HEK293 (cell line): ENCODE measurements at regions not wholly inside any gene's neighbourhood (a gene's known extent, or its start where the extent isn't known, plus 50 kb on each side); places are given as distances from the start of the nearest gene placed in this dataset.

ENCODE experiments used
- BCL11B ChIP-seq: fragments of 450-650 bp; formaldehyde crosslinking; IDR thresholded peaks from 2 replicates; pipeline ENCODE4 v1.5.1; 2016; ENCODE audit warnings: low read depth, missing biosample characterization, missing genetic modification characterization
- CTCF ChIP-seq: fragments of 450-650 bp; formaldehyde crosslinking; IDR thresholded peaks from 2 replicates; pipeline ENCODE4 v1.5.1; 2016; ENCODE audit warnings: missing biosample characterization, missing genetic modification characterization
- PATZ1 ChIP-seq: fragments of 450-650 bp; formaldehyde crosslinking; IDR thresholded peaks from 2 replicates; pipeline ENCODE4 v1.5.1; 2016; ENCODE audit warnings: missing biosample characterization, missing genetic modification characterization
- REST ChIP-seq: fragments of 450-650 bp; formaldehyde crosslinking; IDR thresholded peaks from 2 replicates; pipeline ENCODE4 v1.5.1; 2016; ENCODE audit warnings: missing biosample characterization, missing genetic modification characterization
- TCF7L2 ChIP-seq: IDR thresholded peaks from 2 replicates; pipeline ENCODE4 v1.6.1; 2011; ENCODE audit warnings: low read depth, mild to moderate bottlenecking, inconsistent platforms, low read length, moderate library complexity, borderline replicate concordance
- TRIM28 ChIP-seq: IDR thresholded peaks from 2 replicates; pipeline ENCODE4 v1.6.1; 2011; ENCODE audit warnings: low read length, control low read depth, borderline replicate concordance
- YY1 ChIP-seq: fragments of 450-650 bp; formaldehyde crosslinking; IDR thresholded peaks from 2 replicates; pipeline ENCODE4 v1.5.1; 2018; ENCODE audit warnings: missing biosample characterization, missing genetic modification characterization
- ZBTB20 ChIP-seq: fragments of 450-650 bp; formaldehyde crosslinking; IDR thresholded peaks from 2 replicates; pipeline ENCODE4 v1.5.1; 2016; ENCODE audit warnings: missing biosample characterization, missing genetic modification characterization
- ZBTB49 ChIP-seq: fragments of 450-650 bp; formaldehyde crosslinking; IDR thresholded peaks from 2 replicates; pipeline ENCODE4 v1.5.1; 2016; ENCODE audit warnings: missing biosample characterization, missing genetic modification characterization, low read depth
- ZNF274 ChIP-seq, 2 experiments: fragments of 200-500 bp in 1 of 2; fragments of 450-650 bp in 1 of 2; sonication (Bioruptor generic) in 1 of 2; formaldehyde crosslinking in 1 of 2; IDR thresholded peaks; 2 replicates each; pipeline versions ENCODE4 v1.5.1 to v1.6.1; 2014 to 2016; ENCODE audit warnings: borderline replicate concordance in 1 of 2, inconsistent platforms in 1 of 2, low read length in 1 of 2, missing biosample characterization in 1 of 2, missing genetic modification characterization in 1 of 2
- ZNF350 ChIP-seq: fragments of 450-650 bp; formaldehyde crosslinking; IDR thresholded peaks from 2 replicates; pipeline ENCODE4 v1.5.0; 2017; ENCODE audit warnings: missing biosample characterization, mild to moderate bottlenecking, missing genetic modification characterization
- ZNF529 ChIP-seq: fragments of 450-650 bp; formaldehyde crosslinking; IDR thresholded peaks from 2 replicates; pipeline ENCODE4 v1.5.1; 2017; ENCODE audit warnings: missing genetic modification characterization, missing biosample characterization; ENCODE audit not compliant: insufficient replicate concordance
- ZNF626 ChIP-seq: fragments of 450-650 bp; sonication (Bioruptor Pico); formaldehyde crosslinking; IDR thresholded peaks from 2 replicates; pipeline ENCODE4 v1.5.1; 2018; ENCODE audit warnings: missing biosample characterization, missing genetic modification characterization, inconsistent platforms

GRCh38 chr10:8379906-8380832, 325.7 kb downstream of the GATA3 start:
- TF ChIP-seq BCL11B (tag by site-specific recombination), result no peak
- no peak for TF ChIP-seq CTCF (tag by site-specific recombination)
- TF ChIP-seq ZNF274 (IDR thresholded peaks at IDR 0.05; ENCODE audit: low read length), result no peak
- no peak for TF ChIP-seq ZNF274 (tag by site-specific recombination; IDR thresholded peaks at IDR 0.05; ENCODE audit: borderline replicate concordance)
- TF ChIP-seq ZNF626, result no peak
- TF ChIP-seq ZNF350 (tag by site-specific recombination), result no peak
- TF ChIP-seq YY1 (tag by site-specific recombination), result no peak
- no peak for TF ChIP-seq TRIM28
- TF ChIP-seq ZBTB49 (tag by site-specific recombination), result no peak
- TF ChIP-seq TCF7L2, result no peak
- TF ChIP-seq ZNF529 (tag by site-specific recombination), result no peak
- no peak for TF ChIP-seq REST
- no peak for TF ChIP-seq PATZ1
- TF ChIP-seq ZBTB20, result no peak
